Amniotic stem cell (primary cell): ENCODE measurements at regions not wholly inside any gene's neighbourhood (a gene's known extent, or its start where the extent isn't known, plus 50 kb on each side); places are given as distances from the start of the nearest gene placed in this dataset.
"Not testable (repeated sequence)": the region's sequence is repeated elsewhere in the genome, so short reads cannot be mapped to it uniquely, and the experiment has no call there.

Source experiments
- DNase-seq: peaks from one replicate; lab custom pipeline; 2025; lab: John Stamatoyannopoulos, UW

DNA sequence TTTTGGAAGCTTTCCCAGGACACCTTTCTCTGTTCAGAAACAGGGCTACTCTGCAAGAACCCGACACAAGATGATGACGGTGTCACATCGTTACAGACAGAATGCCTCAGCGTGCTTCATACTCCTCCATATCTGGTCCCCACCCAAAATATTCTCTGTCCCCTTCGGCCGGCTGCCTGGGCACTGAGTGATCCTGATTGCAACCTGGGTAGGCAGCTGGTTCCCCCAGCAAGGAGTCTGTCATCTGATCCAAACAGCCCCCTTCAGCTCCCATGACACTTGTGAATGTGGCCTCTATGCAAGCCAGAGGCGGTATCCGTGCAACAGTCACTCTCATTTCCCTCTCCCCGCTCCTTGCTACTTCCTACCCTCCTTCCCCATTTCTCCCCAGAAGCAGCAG, 431.7 kb upstream of the B3GAT1 start:
- no peak for DNase-seq

DNA sequence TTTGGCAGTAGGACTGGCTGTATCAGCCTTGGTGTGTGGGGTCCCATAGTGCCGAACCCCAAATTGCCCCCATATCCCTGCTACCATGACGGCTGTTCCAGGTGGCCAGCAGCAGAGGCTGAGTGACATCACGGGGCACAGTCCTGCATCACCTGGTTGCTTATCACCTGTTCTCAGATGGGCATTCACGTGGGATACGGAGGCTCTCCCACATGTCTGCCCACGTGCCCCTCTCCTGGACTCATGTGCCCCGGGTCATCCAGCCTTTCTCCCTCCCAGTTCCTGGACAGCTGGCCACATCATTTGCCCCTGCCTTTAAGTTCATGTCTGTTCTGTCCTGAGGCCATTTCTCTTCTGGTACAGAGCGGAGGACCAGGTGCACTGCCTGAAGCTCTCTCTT, 431.0 kb upstream of the B3GAT1 start:
- no peak for DNase-seq

DNA sequence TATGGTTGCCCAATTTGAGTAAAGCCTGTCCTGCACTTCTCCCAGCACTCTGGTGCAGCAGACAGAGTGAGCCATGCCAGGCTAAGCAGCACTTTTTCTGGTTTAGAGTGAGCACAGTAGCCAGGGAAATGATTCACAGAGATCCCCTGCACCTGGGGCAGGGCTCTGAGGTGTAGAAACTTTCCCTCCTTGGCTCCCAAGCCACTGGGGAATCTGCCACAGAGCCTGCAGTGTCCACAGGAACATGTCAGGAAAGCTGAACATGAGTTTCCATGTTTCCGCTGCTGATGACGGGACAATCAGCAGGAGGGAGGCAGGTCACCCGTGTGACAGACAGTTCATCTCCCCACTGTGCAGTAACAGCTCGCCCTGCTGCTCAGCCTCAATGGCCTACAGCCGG, 429.9 kb upstream of the B3GAT1 start:
- no peak for DNase-seq

DNA sequence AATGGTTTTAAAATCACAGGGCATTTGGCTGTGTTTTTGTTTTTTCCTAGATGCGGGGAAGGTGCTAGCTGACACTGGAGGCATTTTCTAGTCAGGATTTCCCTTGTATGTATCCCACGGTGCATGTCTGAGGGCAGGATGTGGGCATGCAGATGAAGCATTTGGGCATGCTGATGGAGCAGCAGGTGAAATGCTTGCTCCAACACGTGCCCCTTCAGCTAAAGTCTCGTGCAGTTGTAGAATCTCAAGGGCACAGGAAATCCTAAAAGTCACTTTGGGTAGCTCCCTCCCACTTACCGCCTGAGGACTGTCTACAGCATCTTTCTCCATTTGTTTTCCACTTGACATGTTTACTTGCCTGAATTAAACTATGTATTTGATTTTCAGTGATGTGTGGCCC, 429.4 kb upstream of the B3GAT1 start:
- no peak for DNase-seq

DNA sequence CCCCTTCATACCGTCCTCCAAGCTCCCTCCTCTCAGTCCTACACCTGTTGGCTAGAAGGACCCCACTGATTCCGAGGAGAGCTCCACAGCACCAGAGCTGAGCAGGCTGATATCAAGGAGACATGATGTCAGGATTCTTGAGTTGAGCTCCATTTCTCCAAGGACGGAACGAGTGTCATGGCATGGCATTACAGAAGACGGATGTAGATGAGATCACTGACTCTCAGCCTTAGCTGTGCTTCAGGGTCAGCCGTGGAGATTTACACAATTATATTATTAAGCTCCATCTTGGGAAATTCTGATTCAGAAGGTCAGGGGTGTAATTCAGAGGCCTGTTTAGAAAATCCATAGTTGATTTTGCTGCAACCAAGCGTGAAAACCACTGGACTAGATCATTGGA, 428.9 kb upstream of the B3GAT1 start:
- DNase-seq, result no peak

DNA sequence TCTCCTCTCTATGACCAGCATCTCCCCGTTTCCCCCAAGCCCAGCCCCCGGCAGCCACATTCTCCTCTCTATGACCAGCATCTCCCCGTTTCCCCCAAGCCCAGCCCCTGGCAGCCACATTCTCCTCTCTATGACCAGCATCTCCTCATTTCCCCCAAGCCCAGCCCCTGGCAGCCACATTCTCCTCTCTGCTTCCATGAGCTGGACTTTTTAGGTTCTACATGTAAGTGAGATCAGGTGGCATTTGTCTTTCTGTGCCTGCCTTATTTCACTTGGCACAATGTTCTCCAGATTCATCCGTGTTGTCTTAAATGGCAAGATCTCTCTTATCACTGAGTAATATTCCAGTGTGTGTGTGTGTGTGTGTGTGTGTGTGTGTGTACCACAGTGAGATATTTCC, 428.1 kb upstream of the B3GAT1 start:
- DNase-seq, result not testable (repeated sequence)

DNA sequence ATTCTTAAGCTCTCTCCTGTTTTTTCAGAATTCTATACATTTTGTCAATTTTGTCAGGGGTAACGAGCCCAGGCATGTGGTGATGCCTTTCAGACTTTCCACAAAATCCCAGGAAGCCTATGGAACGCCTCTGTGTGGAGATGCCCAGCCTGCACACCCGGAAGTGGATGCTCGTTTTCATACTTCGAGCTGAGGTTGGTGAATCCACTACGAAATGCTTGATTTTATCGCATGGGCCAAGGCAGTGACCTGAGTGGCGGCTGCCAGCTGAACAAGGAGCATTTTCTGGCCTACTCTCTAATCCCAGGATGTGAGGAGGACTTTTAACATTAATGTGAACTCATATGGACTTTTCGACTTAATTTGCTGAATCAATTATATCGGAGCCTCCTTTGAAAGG, 426.7 kb upstream of the B3GAT1 start:
- no peak for DNase-seq

DNA sequence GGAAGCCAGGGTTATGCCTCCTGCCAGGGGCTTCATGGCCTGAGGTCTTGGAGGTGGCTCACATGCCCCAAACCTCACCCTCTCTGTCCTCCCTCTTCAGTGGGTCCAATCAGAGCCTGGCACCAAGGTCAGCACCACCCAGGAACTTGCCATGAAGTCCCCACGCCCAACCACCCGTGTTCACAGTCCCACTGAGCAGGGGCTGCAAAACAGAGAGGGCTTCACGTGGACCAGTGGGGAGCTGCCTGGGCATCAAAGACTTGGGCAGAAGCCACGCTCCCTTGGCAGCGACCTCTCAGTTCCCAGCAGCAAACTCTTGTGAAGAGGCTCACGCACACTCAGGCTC, 425.8 kb upstream of the B3GAT1 start:
- DNase-seq, result no peak

DNA sequence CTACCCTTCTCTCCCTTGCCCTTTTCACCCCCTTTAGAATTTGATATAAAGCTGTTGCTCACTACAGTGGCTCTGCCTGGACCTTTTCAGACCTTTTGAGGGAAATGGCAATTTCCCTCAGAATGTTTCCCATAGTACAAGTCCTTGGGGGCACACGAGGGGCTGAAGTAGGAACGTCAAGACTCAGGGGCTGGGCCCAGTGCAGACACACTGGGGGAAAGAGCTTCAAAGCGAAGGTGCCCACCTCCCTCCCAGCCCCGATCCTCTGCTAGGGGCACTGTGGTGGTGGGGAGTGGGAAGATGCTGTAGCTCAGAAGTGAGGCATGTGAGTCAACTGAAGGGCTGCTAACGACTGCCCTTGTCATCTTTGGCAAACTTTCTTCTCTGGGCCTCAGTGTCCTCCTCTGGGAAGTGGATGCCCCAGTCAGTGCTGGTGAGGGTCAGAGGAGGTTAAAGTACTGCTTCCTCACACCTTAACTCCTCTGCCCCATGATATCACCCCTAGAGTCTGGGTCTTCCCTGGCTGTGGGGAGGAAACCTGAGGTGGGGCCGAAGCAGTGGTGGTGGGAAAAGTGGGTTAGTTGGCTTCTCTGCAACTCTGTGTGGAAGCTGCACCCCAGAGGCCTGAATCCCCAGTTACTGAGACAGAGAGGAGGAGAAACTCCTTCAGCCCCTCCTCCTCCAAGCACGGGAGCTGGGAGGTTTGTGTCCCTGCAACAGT, 425.3 kb upstream of the B3GAT1 start:
- no peak for DNase-seq

DNA sequence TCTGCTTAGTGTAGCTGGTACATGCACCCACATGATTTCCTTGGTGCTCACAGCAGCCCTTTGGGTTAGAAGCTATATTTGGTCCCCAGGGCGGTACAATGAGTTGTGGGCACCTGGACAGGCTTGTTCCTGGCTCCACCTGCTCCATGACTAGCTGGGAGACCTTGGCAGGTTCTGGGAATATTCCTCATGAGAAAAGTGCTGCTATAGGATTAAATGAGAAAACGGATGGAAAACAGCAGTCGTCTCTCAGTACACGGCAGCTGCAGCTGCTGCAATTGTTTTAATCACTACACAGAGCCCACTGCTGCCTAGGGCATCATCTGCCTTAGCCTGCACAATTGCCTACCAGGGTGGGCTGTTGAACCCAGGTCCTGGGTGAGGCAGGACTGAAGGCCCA, 424.5 kb upstream of the B3GAT1 start:
- no peak for DNase-seq

DNA sequence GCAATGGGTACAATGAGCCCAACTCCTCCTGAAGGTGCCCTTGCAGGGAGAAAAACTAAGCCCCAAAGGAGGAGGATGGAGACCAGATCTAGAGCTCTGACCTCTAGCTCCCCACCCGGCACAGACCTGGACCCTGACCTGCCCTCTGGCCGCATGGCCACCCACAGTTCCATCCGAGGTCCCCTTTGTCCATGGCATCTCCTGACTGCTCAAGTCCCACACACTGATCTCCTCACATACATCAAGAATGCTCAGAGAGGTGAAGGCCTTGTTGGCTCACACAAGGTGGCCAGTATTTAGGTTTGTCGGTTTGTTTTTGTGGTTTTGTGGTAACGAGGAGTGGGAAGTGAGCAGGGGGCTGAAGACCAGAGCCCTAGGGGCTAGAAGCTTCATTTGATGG, 423.5 kb upstream of the B3GAT1 start:
- no peak for DNase-seq

DNA sequence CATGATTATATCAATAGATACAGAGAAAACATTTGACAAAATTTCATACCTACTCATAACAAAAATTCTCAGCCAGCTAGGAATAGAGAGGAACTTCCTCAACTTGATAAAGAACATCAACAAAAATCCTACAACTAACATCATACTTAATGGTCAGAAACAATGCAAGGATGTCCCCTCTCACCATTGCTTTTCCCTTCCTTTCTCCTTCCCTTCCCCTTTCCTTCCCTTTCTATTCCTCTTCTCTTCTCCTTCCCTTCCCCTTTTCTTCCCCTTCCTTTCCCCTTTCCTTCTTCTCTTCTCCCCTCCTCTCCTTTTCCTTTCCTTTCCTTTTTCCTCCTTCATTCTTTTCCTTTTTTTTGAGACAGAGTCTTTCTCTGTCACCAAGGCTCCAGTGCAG, 418.3 kb upstream of the B3GAT1 start:
- DNase-seq, result no peak

DNA sequence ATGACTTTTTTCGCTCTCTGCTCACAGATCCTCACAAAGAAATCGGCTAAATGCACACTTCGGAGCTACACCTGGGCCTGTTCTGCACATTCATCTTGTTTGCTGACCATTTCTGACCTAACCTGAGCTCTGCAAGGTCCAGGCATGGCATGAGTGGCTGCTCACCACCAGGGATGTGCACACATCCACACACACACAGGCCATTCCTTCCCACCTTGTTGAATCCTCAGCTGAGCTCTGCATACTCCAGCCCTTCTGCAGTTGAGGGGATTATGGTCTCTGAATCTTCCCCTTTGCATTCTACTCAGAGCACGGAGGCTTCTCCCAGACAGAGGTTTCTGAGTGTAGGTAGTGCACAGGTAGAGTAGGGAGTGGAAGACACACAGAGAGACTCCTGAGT, 411.9 kb upstream of the B3GAT1 start:
- DNase-seq, result no peak

DNA sequence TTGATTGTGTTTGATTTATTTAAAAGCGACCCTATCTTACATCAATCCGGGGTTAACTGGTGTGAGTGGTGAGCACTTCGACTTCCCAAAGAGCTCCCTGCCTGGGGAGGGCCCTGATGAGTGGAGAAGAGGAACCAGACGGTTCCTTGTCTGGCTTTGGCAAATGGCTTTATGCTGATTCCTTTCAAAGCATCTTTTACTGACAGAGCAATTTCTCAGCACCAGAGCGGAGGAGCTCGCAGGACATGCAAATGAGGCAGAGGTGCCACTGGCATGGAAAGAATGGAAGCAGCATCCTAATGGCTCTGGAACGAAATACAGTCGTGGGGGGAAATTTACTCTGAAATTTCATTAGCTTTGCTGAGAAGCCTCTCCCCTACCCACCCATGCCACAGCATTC, 410.9 kb upstream of the B3GAT1 start:
- DNase-seq, result no peak

DNA sequence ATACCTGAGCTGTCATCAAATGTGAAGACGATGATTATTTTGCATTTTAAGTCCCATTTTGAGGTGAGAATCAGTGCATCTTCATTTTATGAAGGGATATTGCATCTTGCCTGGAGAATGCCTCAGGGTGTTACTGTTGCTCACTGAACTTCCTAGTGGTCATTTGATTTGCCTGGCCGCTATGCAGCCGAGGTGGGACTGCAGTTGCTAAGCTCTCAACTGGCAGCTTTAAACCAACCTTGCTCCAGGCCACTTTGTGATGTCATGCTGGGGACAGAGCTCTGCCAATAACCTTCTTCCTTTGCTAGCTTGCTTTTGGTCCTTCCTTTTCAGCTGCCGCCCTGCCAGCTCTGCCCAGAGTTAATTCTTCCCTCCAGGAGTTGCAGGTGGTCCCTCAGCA, 409.4 kb upstream of the B3GAT1 start:
- DNase-seq, result no peak

DNA sequence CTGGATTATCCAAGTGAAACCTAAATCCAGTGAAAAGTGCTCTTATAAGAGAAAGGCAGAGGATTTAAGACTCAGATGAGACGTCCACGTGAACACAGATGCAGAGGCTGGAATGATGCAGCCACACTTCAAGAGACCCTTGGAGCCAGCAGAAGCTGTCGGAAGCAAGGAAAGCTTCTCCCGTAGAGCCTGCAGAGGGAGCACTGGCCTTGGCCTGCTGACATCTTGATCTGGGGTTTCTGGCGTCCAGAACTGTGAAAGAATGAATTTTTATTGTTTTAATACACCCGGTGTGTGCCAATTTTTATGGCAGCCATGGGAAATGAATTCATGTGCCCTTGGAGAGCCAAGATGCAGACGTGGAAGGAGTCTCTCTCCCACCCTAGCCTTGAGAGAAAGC, 407.0 kb upstream of the B3GAT1 start:
- DNase-seq, result no peak

DNA sequence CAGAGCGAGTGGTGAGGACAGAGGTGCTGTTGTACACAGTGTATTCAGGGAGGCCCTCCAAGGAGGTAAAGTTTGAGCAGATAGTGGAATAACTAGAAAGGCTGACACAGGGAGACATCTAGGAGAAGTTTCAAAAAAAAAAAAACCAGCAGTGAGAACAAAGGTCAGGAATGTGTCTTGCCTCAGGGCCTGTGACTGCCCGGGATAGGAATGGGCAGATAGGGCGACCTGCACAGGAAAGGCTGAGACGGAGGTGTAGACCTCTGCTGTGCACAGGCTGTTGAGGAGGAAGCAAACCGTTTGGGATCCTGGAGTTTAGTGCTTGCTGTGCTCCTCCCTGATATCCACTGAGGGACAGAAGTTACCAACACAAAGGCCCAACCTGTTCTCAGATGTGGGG, 406.5 kb upstream of the B3GAT1 start:
- DNase-seq, result no peak

DNA sequence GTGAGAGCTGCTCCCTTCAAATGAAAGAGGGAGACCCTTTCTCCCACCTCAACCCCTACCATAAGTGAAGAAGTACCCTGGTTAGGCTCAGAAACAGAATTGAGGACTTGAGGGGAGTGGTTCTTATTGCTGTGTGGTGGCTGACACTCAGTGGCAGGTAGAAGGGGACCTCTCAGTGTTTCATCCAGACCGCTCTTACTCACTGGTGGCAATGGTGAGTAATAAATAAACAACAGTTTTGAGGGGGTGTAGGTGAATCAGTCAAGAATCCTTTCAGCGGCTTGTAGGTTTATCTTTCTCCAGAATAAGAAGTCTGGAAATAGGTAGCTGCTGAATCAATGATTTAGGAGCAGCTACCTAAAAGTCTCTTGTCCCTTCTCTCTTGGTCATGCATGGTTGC, 403.4 kb upstream of the B3GAT1 start:
- DNase-seq, result no peak

DNA sequence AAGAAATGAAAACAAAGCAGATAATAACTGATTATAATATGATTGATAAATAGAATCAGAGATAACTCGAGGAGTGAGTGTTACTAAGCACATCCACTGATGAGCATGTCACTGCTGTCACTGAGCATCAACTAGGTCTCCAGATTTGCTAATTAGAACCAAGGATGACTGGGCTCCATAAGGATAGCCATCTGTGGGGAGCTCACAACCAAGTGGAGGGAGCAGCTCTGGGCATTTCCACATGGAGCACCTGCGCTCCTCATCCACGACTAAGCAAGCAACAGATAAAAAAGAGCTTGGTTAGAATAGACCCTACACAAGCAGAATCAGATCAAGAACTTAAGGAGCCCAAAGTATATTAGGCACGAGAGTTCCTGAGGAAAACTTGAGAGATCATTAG, 396.0 kb upstream of the B3GAT1 start:
- no peak for DNase-seq

DNA sequence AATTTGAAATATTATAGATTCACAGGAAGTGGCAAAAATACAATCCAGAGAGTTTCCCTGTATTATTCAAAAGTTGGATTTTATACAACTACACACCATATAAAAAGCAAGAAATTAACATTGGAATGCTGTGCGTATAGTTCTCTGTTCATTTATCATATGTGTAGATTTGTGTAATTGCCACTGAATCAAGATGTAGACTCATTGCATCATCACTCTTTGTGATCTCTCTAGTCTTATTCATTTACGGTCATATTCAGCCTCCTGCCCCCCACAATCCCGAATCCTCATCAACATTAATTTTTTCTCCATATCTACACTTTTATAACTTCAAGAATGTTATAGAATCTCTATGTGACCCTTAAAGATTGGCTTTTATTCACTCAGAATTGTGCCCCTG, 390.6 kb upstream of the B3GAT1 start:
- no peak for DNase-seq

DNA sequence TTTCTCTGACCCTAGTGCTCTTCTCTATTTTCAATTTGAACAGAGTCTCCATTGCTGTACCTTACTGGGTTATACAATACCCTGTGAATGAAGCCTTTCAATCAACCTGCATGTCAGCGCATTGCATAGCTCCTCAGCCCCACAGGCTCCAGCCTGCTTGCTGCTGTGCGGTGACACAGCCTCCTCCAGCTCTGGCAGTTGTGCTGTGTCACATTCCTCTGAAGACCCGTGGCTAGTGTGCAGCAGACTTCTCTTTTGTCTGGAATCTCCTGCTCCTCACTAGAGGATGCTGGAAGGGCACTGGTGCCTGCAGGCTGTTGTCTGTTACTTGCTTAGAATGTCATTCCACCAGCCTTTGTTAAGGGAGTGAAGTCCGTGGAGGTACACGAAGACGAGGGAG, 390.1 kb upstream of the B3GAT1 start:
- DNase-seq, result no peak

DNA sequence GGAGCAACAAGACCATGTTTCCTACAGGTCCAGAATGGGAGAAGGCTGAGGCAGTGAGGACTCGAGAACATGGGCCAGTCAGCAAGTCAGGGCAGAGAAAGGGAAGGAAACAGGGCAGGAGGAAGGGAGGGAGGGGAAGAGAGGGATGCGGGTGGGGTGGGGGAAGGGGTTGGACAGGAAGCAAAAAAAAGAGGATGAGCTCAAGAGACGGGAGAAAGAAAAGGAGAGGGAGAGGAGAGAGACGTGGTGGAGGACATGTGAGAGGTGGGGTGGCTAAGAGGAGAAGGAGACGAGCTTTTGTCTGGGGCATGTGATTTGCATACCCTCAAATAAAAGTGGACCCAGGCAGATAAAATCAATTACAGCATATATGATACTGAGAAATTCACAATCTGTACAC, 389.5 kb upstream of the B3GAT1 start:
- DNase-seq, result no peak

DNA sequence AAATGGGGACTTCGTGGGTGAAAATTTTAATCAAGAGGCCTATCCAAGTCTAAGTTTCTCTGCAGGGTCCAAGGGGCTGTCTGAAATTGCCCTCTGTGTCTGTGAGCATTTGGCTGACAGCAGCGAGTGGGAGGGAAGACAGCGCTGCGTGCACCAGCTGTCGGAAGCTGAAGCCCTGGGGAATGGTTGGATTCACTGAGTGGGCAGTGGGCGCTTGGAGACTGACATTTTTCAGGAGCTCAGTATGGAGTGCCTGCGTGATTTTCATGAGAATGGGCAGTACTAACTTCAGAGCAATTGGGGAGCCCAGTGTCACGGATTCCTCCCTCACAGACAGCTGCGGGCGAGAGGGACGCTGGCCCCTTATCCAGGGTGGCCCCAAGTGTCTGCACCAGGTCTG, 388.8 kb upstream of the B3GAT1 start:
- DNase-seq, result no peak

DNA sequence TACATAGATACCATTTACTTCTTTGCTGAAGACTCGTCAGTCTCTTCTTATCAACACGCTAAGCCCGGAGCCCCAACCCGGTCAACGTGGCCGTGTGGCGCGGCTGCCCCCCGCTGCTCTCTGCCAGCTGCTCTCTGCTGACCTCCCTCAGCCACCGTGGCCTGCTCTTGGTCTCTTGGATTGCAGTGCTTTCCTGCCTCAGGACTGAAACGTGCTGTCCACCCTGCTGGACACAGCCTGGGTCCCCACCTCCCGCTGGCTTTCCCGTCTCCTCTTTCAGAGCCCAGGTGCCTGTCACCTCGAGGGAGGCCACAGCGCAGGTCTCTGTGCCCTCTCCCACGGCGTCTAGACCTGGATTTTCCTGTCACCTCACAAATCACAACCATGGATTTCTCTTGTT, 388.1 kb upstream of the B3GAT1 start:
- no peak for DNase-seq

DNA sequence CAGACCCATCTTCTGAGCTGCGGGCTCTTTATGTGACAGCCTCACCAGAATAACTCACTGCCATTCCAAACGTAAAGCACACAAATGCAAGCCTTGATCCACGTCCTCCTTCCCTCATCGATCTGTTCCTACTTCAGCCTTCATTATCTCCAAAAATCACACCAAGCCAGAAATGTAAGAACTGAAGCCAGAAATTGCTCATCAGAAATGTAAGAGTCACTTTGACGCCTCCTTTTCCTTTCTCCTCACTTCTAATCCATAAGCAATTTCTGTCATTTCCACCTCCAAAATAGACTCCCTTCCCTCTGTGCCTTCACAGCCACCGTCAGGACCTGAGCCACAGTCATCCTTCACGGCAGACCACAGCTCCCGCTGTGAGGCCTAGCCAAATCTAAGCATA, 387.3 kb upstream of the B3GAT1 start:
- no peak for DNase-seq
